HepG2 (cell line): ENCODE measurements at regions not wholly inside any gene's neighbourhood (a gene's known extent, or its start where the extent isn't known, plus 50 kb on each side); places are given as distances from the start of the nearest gene placed in this dataset.

Source experiments
- GPN1 ChIP-seq: sonication (generic); formaldehyde crosslinking; IDR thresholded peaks from 2 replicates; pipeline ENCODE4 v1.5.1; 2020; ENCODE audit warnings: missing genetic modification reagents, borderline replicate concordance
- GTF3A ChIP-seq: sonication (generic); formaldehyde crosslinking; conservative IDR thresholded peaks from 2 replicates; pipeline ENCODE4 v1.4.0; 2020; ENCODE audit warnings: mild to moderate bottlenecking, missing genetic modification reagents
- SRSF9 ChIP-seq: fragments of 200-400 bp; formaldehyde crosslinking; IDR thresholded peaks from 2 replicates; pipeline ENCODE4 v1.6.1; 2018; ENCODE audit warnings: borderline replicate concordance, mild to moderate bottlenecking, low read depth, low read length; ENCODE audit not compliant: insufficient read depth, poor library complexity, severe bottlenecking
- ZFP36 ChIP-seq: fragments of 150-350 bp; IDR thresholded peaks from 2 replicates; pipeline ENCODE4 v1.6.1; 2018; ENCODE audit warnings: borderline replicate concordance, low read length, low read depth; ENCODE audit not compliant: partially characterized antibody
- ZNF652 ChIP-seq: IDR thresholded peaks from 2 replicates; pipeline ENCODE4 v1.6.1; 2016; ENCODE audit warnings: low read depth, borderline replicate concordance
- TF ChIP-seq, protein P1 (sequence below): sonication (generic); formaldehyde crosslinking; IDR thresholded peaks from 2 replicates; pipeline ENCODE4 v1.5.1; 2020; ENCODE audit warnings: missing genetic modification reagents, mild to moderate bottlenecking, borderline replicate concordance
- TF ChIP-seq, protein P2 (sequence below): sonication (generic); formaldehyde crosslinking; IDR thresholded peaks from 2 replicates; pipeline ENCODE4 v1.4.0; 2020; ENCODE audit warnings: missing genetic modification reagents, mild to moderate bottlenecking, borderline replicate concordance

DNA sequence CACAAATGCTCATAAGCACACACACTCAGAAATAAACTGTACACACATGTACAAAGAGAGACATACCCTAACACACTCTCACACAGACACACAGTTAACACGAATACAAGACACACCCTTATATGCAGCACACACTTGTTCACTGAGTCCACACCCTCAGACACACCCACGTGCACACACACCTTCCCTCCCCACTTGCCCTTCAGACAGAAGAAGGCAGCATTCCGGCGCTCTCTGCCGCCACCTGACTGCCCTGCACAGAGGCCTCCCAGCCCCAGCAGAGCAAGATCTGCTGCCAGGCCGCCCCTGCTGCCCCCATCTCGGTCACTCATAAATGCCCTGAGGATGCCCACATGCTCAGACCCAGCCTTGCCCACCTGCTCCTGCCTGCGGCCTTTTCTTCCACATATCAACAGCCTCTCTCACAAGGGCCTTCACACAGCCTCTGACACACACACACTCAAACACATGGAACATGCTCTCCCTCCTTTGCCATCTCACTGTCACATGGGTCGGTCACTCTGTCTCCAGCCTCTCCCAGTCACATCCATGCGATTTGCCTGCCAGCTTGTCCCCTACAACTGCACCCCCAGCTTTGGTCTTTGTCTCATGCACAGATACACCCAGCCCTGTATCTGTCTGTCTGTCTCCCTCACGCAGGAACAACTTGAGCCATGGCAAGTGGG is 71.1 kb downstream of the EPHB3 start (continued):
- TF ChIP-seq, protein P1, sequence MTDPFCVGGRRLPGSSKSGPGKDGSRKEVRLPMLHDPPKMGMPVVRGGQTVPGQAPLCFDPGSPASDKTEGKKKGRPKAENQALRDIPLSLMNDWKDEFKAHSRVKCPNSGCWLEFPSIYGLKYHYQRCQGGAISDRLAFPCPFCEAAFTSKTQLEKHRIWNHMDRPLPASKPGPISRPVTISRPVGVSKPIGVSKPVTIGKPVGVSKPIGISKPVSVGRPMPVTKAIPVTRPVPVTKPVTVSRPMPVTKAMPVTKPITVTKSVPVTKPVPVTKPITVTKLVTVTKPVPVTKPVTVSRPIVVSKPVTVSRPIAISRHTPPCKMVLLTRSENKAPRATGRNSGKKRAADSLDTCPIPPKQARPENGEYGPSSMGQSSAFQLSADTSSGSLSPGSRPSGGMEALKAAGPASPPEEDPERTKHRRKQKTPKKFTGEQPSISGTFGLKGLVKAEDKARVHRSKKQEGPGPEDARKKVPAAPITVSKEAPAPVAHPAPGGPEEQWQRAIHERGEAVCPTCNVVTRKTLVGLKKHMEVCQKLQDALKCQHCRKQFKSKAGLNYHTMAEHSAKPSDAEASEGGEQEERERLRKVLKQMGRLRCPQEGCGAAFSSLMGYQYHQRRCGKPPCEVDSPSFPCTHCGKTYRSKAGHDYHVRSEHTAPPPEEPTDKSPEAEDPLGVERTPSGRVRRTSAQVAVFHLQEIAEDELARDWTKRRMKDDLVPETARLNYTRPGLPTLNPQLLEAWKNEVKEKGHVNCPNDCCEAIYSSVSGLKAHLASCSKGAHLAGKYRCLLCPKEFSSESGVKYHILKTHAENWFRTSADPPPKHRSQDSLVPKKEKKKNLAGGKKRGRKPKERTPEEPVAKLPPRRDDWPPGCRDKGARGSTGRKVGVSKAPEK (CRISPR knock-in tag), result no peak
- TF ChIP-seq ZFP36 (no peak), GTF3A (CRISPR knock-in tag) (no peak), ZNF652 (CRISPR knock-in tag) (no peak), SRSF9 (no peak), GPN1 (CRISPR knock-in tag) (no peak)
- TF ChIP-seq, protein P2, sequence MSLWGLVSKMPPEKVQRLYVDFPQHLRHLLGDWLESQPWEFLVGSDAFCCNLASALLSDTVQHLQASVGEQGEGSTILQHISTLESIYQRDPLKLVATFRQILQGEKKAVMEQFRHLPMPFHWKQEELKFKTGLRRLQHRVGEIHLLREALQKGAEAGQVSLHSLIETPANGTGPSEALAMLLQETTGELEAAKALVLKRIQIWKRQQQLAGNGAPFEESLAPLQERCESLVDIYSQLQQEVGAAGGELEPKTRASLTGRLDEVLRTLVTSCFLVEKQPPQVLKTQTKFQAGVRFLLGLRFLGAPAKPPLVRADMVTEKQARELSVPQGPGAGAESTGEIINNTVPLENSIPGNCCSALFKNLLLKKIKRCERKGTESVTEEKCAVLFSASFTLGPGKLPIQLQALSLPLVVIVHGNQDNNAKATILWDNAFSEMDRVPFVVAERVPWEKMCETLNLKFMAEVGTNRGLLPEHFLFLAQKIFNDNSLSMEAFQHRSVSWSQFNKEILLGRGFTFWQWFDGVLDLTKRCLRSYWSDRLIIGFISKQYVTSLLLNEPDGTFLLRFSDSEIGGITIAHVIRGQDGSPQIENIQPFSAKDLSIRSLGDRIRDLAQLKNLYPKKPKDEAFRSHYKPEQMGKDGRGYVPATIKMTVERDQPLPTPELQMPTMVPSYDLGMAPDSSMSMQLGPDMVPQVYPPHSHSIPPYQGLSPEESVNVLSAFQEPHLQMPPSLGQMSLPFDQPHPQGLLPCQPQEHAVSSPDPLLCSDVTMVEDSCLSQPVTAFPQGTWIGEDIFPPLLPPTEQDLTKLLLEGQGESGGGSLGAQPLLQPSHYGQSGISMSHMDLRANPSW (CRISPR knock-in tag), result no peak
